HUES64 (cell line): ENCODE measurements at regions not wholly inside any gene's neighbourhood (a gene's known extent, or its start where the extent isn't known, plus 50 kb on each side); places are given as distances from the start of the nearest gene placed in this dataset.
"Not testable (repeated sequence)": the region's sequence is repeated elsewhere in the genome, so short reads cannot be mapped to it uniquely, and the experiment has no call there.

ENCODE experiments used
- H3K27ac ChIP-seq: 2 replicates; pipeline ENCODE4 v1.7.0; 2013; ENCODE audit warnings: low read depth, low read length, inconsistent platforms
- H3K27me3 ChIP-seq: 2 replicates; pipeline ENCODE4 v1.6.1; 2013; ENCODE audit warnings: mild to moderate bottlenecking, low read length; ENCODE audit not compliant: insufficient read depth
- H3K36me3 ChIP-seq: 2 replicates; pipeline ENCODE4 v1.6.1; 2013; ENCODE audit warnings: mild to moderate bottlenecking, low read length; ENCODE audit not compliant: insufficient read depth
- H3K4me1 ChIP-seq: 2 replicates; pipeline ENCODE4 v1.6.1; 2013; ENCODE audit warnings: mild to moderate bottlenecking, low read length, moderate library complexity; ENCODE audit not compliant: insufficient read depth
- H3K4me3 ChIP-seq: 2 replicates; pipeline ENCODE4 v1.5.1; 2013; ENCODE audit warnings: mild to moderate bottlenecking, low read length, moderate library complexity
- H3K9ac ChIP-seq: 2 replicates; pipeline ENCODE4 v1.6.1; 2013; ENCODE audit warnings: mild to moderate bottlenecking, low read depth, low read length
- H3K9me3 ChIP-seq: 2 replicates; pipeline ENCODE4 v1.6.1; 2013; ENCODE audit warnings: low read depth, low read length; ENCODE audit not compliant: insufficient read depth
- WGBS: fragments of 150-250, 120-280 bp; methylation state at CpG from one replicate; pipeline ENCODE4 v1.1.7; 2013; ENCODE audit warnings: missing lambda C conversion rate; 5-methylcytosine and 5-hydroxymethylcytosine counted together

GRCh38 chr13:102538938-102539337, 57.8 kb upstream of the TPP2 start:
- no peak overlapping the region for H3K27ac ChIP-seq

GRCh38 chr13:102536695-102537485, 59.9 kb upstream of the TPP2 start:
- H3K36me3 ChIP-seq = no peaks in the 10 kb centered on the region
- H3K9me3 ChIP-seq = no peaks in the 10 kb centered on the region
- 93% methylated on average over 8 of the region's 8 CpGs for WGBS
- H3K4me3 ChIP-seq = no peak overlapping the region
- no peaks in the 10 kb centered on the region for H3K4me1 ChIP-seq
- H3K27me3 ChIP-seq = no peaks in the 10 kb centered on the region
- H3K9ac ChIP-seq = no peak overlapping the region
- H3K27ac ChIP-seq = no peak overlapping the region

More at GRCh38 chr13:102538938-102539337, 57.8 kb upstream of the TPP2 start:
- Histone ChIP-seq H3K36me3 (no peaks in the 10 kb centered on the region), H3K4me3 (no peak overlapping the region), H3K4me1 (no peaks in the 10 kb centered on the region), H3K9ac (no peak overlapping the region), H3K9me3 (no peaks in the 10 kb centered on the region), H3K27me3 (no peaks in the 10 kb centered on the region)
- 100% methylated on average over 3 of the region's 3 CpGs for WGBS

GRCh38 chr13:102536196-102536595, 60.6 kb upstream of the TPP2 start:
- Histone ChIP-seq H3K27ac (no peak overlapping the region), H3K9ac (no peak overlapping the region), H3K4me3 (no peak overlapping the region), H3K27me3 (no peaks in the 10 kb centered on the region), H3K9me3 (no peaks in the 10 kb centered on the region), H3K36me3 (no peaks in the 10 kb centered on the region), H3K4me1 (no peaks in the 10 kb centered on the region)
- WGBS = 95% methylated on average over 6 of the region's 6 CpGs

- WGBS = 95% methylated on average over 2 of the region's 2 CpGs
- H3K4me1 ChIP-seq = no peaks in the 10 kb centered on the region; the same call in 1 of the 2 replicates
- no peaks in the 10 kb centered on the region for H3K9me3 ChIP-seq
- H3K9ac ChIP-seq = no peak overlapping the region
- H3K4me3 ChIP-seq = no peak overlapping the region
- H3K27ac ChIP-seq = no peak overlapping the region
- no peaks in the 10 kb centered on the region for H3K27me3 ChIP-seq
- no peaks in the 10 kb centered on the region for H3K36me3 ChIP-seq
Measured at GRCh38 chr13:102530751-102531150, 66.0 kb upstream of the TPP2 start.

GRCh38 chr13:102522251-102522650, 74.5 kb upstream of the TPP2 start:
- not testable (repeated sequence) for H3K27me3 ChIP-seq, H3K36me3 ChIP-seq, H3K27ac ChIP-seq, H3K4me1 ChIP-seq, H3K9ac ChIP-seq, H3K4me3 ChIP-seq, H3K9me3 ChIP-seq
- 95% methylated on average over 8 of the region's 8 CpGs for WGBS

- Histone ChIP-seq H3K27ac (no peak overlapping the region), H3K4me1 (no peaks in the 10 kb centered on the region), H3K36me3 (no peaks in the 10 kb centered on the region), H3K9me3 (peaks cover 5% of the 10 kb centered on the region; the same call in 1 of the 2 replicates), H3K4me3 (no peak overlapping the region), H3K27me3 (no peaks in the 10 kb centered on the region), H3K9ac (no peak overlapping the region)
- 96% methylated on average over 3 of the region's 3 CpGs for WGBS
Measured at GRCh38 chr13:102517959-102518358, 78.8 kb upstream of the TPP2 start.

GRCh38 chr13:102510072-102510471, 86.7 kb upstream of the TPP2 start:
- WGBS = 93% methylated on average over 2 of the region's 2 CpGs
- Histone ChIP-seq H3K36me3 (no peaks in the 10 kb centered on the region), H3K27ac (no peak overlapping the region), H3K9ac (no peak overlapping the region), H3K9me3 (0 out of 2 replicates have a peak, but pooled peaks cover 5% of the 10 kb centered on the region), H3K4me1 (no peaks in the 10 kb centered on the region), H3K4me3 (no peak overlapping the region), H3K27me3 (no peaks in the 10 kb centered on the region)

- H3K36me3 ChIP-seq = no peaks in the 10 kb centered on the region
- no peak overlapping the region for H3K9ac ChIP-seq
- no peaks in the 10 kb centered on the region for H3K27me3 ChIP-seq
- H3K4me3 ChIP-seq = no peak overlapping the region
- no peak overlapping the region for H3K27ac ChIP-seq
- H3K9me3 ChIP-seq = no peaks in the 10 kb centered on the region
- peaks cover under 1% of the 10 kb centered on the region; the same call in 1 of the 2 replicates for H3K4me1 ChIP-seq
Measured at GRCh38 chr13:102508411-102508810, 88.4 kb upstream of the TPP2 start.

- no peaks in the 10 kb centered on the region for H3K27me3 ChIP-seq
- H3K4me1 ChIP-seq = peaks cover 23% of the 10 kb centered on the region
- WGBS = 94% methylated on average over 4 of the region's 4 CpGs
- H3K36me3 ChIP-seq = no peaks in the 10 kb centered on the region
- H3K27ac ChIP-seq = no peak overlapping the region
- no peak overlapping the region for H3K4me3 ChIP-seq
- no peak overlapping the region for H3K9ac ChIP-seq
- no peaks in the 10 kb centered on the region for H3K9me3 ChIP-seq
Measured at GRCh38 chr13:102504002-102504401, 92.8 kb upstream of the TPP2 start.

- H3K9me3 ChIP-seq = peaks cover 3% of the 10 kb centered on the region; the same call in 1 of the 2 replicates
- no peaks in the 10 kb centered on the region for H3K36me3 ChIP-seq
- 60% methylated on average over 1 of the region's 1 CpG for WGBS
- H3K4me3 ChIP-seq = no peak overlapping the region
- peak overlapping the region; percentile 81; the same call in 1 of the 2 replicates for H3K27ac ChIP-seq
- no peaks in the 10 kb centered on the region for H3K27me3 ChIP-seq
- peaks cover 3% of the 10 kb centered on the region; the same call in 1 of the 2 replicates for H3K4me1 ChIP-seq
- no peak overlapping the region for H3K9ac ChIP-seq
Measured at GRCh38 chr13:102495663-102496062, 93.8 kb upstream of the FGF14 start.

GRCh38 chr13:102487330-102487729, 85.5 kb upstream of the FGF14 start:
- Histone ChIP-seq H3K9me3 (no peaks in the 10 kb centered on the region), H3K27ac (no peak overlapping the region), H3K36me3 (no peaks in the 10 kb centered on the region), H3K27me3 (no peaks in the 10 kb centered on the region), H3K4me3 (no peak overlapping the region), H3K4me1 (no peaks in the 10 kb centered on the region), H3K9ac (no peak overlapping the region)
- WGBS = 82% methylated on average over 2 of the region's 2 CpGs
